GM18951 (cell line): ENCODE measurements at regions not wholly inside any gene's neighbourhood (a gene's known extent, or its start where the extent isn't known, plus 50 kb on each side); places are given as distances from the start of the nearest gene placed in this dataset.

Experiments
- POLR2A ChIP-seq: IDR thresholded peaks from 4 replicates; pipeline ENCODE4 v1.6.1; 2011; ENCODE audit warnings: mild to moderate bottlenecking; ENCODE audit not compliant: insufficient read length, insufficient read depth; ENCODE audit errors: extremely low read depth
- in situ Hi-C: fragments of 300-500 bp; cut with MboI; formaldehyde crosslinking; loops from one replicate; pipeline ENCODE4 v1.12.0; 2022; ENCODE audit warnings: low sequenced_read_pairs, mixed read lengths, inconsistent platforms; ENCODE audit not compliant: unreplicated experiment

DNA sequence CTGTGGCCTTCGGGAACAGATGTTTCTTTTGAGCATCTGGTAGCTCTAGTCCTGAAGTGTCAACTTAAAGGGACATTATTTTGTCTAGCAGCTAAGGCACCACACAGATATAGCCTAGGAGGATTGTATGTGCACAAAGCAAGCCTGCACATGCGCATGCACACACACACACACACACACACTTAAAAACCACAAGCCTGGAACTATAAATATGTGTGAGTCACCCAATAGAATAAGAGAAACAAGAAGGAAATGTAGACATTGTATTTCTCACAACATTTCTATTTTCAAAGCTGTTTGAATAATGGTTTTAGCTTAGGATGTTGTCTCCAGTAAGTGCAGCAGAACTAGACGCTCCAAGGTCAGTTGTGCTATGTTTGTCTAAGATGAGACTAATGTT is 516.5 kb downstream of the SUCLA2 start:
- in situ Hi-C loops = no loop called here
- no peak for TF ChIP-seq POLR2A

DNA sequence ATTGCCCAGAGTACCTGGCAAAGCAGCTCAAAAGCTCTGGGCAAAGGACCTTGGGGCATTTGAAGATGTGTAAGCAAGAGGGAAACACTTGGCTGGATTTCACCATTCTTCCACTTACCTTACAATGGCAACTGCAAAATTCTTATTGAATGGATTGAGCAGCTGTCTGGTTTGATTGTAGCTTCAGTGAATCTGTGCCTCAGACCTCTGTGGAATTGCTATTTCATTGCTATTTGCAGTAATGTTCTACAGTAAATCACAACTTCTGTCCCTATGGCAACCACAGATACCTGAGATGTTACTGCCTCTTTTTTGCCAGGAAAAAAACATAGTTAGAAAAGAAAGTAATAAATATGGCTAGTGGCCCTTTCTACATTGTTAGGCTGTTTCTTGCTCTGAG is 519.5 kb downstream of the SUCLA2 start:
- in situ Hi-C loops = no loop called here
- TF ChIP-seq POLR2A = no peak

DNA sequence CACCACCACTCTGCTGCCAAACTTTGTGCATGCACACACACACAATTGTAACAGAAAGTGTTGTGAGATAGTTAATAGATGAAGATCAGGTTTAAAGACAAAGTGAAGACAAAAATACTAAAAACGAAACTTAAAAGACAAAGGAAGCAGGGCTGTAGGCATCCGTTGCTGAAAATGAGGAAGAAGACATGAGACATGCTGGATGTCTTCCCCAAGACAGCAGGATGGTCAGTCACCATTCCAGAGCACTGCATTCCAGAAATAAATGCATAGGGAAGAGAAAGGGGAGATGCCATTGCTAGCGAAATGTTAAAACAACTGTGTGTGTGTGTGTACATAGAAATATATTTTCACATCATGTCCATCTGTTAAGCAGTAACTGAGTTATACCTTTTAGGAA is 520.1 kb downstream of the SUCLA2 start:
- TF ChIP-seq POLR2A = no peak
- in situ Hi-C loops = no loop called here

DNA sequence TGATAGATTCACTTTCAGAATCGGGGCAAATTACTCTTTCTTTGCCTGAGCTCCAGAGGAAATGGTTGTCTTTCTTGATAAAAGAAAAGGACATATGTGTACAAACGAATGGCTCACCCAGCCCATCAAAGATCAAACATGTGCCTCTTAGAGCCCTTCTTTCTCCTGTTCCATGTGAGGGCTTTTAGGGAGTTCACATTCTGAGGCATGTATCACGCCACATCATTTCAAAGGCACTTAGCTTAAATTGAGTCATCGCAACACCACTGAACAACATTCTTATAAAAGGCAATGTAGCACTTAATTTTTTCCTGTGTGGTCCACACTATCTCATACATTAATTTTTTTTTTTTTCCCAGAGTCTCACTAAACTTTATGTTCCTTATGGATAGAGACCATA is 521.0 kb downstream of the SUCLA2 start:
- in situ Hi-C loops = no loop called here
- TF ChIP-seq POLR2A = no peak

DNA sequence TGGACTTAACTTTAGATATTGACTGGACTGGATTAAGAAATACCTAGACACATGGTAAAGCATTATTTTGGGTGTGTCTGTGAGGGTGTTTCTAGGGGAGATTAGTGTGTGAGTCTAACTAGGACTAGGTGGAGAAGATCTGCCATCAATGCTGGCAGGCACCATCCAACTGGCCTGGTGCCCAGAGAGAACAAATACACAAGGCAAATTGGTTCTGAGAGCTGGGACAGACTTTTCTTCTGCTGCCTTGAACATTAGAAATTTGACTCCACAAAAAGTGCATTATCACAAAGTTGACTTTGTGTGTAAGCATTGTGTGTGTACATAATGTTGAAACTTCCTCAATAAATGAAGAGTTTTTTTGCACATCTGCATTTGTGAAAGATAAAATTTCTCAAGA is 522.1 kb downstream of the SUCLA2 start:
- in situ Hi-C loops = no loop called here
- no peak for TF ChIP-seq POLR2A

DNA sequence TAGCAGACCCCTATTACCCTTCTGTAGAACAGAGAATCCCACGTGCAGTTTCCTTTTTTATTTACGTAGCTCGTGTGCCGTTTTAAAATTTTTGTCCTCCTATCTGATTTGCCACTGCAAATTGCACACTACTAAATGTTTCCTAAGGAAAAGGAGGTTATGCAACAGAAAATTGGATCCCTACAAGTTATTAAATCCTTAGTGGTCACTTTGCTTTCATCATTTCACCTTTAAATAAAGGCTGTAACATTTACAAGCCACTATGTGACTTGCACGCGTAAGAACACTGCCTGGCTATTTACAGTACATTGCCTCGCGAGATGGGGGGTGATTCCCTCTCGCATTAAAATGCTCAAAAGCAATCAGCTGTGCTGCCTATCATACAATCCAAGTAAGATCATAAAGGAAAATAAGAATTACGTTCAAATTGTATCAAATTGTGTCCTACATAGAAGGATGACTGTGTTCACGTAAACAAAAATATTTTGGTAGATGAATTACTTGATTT is 525.6 kb downstream of the SUCLA2 start:
- in situ Hi-C loops = no loop called here
- TF ChIP-seq POLR2A = no peak

DNA sequence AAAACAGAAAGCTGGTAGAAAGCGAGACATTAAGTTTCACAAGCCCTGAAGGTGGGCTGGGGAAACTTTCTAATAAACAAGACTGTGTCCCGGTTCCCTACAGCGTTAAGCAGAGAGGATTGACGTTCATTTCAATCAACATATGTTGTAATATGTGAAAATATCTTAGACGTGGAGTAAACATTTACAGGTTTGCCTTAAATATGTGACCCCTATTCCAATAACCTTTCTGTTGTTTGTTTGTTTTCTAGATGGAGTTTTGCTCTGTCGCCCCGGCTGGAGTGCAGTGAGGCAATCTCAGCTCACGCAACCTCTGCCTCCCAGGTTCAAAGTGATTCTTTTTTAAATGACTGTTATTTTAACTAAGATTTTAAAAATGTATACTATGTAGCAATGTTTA is 526.2 kb downstream of the SUCLA2 start:
- TF ChIP-seq POLR2A = no peak

DNA sequence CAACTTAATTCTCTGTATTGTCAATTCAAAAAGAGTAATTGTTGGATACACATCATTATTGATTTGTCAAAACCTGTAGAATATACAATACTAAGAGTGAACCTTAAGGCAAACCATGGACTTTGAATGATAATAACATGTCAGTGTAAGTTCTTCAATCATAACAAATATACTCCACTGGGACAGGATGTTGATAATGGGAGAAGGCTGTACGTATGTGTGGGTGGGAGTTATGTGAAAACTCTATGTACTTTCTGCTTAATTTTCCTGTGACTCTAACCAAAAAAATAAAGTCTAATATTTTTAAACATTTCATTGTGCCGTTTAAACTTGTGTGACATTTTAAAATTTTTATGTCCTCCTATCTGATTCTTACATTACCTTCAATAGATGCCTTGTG is 526.7 kb downstream of the SUCLA2 start:
- in situ Hi-C loops = no loop called here
- TF ChIP-seq POLR2A = no peak

More for the DNA sequence above, 526.2 kb downstream of the SUCLA2 start:
- in situ Hi-C loops = no loop called here

DNA sequence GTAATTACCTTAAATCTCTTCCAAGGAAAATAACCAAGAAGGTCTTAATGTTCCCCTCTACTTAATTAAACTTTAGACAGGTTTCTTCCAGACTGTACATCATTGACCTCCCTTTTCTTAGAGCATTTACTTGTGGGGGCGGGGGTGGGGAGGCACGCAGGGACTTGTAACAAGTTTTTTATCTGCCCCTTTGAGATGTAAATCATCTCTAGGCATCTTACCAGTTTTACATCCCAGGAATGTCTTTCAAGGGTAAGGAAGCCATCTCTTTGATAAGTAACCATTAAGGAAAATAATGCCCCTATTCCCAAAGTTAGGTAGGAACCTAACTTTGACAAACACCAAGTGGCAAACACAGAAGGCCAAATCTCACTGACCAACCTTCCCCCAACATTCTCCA is 528.6 kb downstream of the SUCLA2 start:
- no peak for TF ChIP-seq POLR2A

DNA sequence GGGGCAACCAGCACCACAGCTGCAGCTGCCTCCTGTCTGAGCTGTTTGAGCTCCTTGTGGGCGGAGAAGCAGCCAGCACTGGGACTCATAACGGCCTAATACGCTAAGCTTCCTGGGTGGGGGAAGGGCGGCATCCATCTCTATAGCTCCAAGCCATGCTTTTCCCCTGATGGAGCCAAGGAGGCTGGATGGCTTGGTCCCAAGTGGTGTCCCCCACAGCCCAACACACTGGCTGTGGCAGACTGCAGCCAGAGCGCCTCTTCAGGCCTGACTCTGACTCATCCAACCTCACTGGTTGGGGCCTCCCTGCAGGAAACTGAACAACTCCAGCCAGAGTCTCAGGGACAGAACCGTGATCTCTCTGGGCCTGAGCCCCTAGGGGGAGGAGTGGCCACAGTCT is 537.3 kb downstream of the SUCLA2 start:
- TF ChIP-seq POLR2A = no peak
- in situ Hi-C loops = no loop called here

More for the DNA sequence above, 528.6 kb downstream of the SUCLA2 start:
- in situ Hi-C loops = no loop called here

DNA sequence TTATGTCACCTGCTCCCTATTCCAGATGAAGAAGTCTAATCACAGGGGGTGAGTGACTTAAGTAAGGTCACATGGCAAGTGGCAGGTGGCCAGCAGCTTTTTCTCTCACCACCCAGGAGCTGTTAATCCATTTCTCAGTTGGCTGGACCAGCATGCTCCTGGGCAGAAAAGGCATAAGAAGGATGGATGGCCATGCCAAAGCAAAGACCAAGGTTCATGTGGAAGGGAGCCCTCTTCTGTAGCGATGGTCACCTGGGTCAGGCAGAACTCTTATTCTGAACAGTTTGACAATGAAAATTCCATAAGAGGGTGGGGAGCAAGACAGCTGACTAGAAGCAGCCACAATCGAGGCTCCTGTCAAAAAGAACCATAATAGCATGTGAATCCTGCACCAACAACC is 538.1 kb downstream of the SUCLA2 start:
- no peak for TF ChIP-seq POLR2A
- in situ Hi-C loops = no loop called here

DNA sequence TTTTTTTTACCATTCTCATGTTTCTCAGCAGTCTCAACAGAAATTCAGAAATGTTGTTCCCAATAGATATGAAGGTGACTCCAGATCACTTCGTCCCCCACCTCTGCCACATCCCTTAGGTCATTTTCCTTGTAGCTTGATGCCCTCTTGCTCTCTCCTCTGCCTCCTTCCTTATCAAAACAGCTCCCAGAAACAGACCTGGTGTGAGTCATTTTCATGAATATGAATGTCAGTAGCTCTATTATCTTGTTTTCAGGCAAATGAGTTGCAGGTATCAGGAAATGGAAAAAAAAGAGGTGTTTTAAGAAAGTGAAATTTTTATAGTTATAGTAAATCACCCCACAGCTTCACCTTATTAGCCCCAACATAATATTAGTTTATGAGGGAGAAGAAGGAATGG is 539.3 kb downstream of the SUCLA2 start:
- no peak for TF ChIP-seq POLR2A
- in situ Hi-C loops = no loop called here

DNA sequence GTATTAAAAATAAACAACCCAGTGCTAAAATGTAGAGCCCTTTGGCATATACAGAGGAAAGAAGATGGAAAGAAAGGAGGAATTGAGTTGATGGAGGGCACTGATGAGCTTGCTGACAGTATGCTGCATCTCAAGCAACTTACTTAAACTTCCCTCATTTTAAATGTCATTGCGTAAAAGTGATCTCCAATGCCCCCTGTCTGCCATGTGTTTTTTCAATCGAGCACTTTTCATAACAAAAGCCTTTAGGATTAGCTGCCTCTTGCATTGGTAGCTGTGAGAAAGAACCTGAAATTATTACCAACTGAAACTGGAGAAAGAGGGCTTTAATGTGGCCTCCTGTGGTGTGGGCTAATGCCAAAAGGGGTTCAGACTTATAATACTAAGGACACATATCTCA is 541.6 kb downstream of the SUCLA2 start:
- no peak for TF ChIP-seq POLR2A
- in situ Hi-C loops = no loop called here

DNA sequence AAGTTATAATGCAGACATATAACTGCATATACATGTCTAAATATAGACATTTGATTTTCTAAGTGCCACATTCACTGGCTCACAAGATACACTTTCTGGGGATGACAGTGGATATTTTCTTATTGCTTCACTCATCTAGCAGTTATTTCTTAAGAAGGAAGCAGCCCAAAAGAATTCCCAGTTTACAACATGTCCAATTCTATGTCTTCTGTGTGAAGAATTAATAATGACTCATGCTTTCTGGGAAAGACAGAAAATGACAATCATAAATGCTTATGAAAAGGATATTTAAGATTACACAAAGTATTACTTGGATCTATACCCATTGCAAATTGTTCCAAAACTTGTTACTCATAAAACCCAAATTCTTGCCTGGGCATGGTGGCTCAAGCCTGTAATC is 543.4 kb downstream of the SUCLA2 start:
- no peak for TF ChIP-seq POLR2A
- in situ Hi-C loops = no loop called here

DNA sequence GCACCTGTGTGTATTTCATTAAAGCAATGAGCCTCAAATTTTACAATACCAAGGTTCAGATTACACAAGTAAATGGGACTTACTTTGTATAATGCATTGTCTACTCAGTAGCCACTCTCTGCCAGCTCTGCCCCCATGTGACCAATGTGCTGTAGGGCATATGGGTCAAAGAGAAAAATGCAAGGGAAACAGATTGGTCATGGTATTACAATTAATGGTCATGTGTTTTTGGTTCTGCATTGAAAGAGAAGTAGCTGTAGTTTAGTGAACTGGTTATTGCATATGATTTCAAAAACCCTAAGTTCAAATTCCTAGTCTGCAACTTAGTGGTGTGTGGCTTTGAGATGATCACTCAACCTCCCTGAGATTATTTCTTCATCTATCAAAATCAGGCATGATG is 545.4 kb downstream of the SUCLA2 start:
- in situ Hi-C loops = no loop called here
- TF ChIP-seq POLR2A = no peak
